ENCODE measurements at regions not wholly inside any gene's neighbourhood (a gene's known extent, or its start where the extent isn't known, plus 50 kb on each side); places are given as distances from the start of the nearest gene placed in this dataset.

DNA sequence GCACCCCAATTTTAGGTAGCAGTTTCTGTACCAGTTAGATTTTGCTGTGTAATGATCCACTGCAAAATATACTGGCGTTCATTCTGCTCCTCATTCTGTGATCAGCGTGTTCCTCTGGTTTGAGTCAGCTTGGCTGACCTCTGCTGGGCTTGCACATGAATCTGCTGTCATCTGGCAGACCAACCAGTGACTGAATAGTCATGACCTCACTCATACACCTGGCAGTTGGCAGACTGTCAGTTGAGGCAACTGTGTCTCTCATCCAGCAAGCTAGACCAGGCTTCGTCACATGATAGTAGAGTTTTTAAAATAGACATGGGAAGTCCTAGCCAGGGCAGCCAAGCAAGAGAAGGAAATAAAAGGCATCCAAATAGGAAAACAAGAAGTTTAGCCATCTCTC is 316.3 kb upstream of the LARGE1 start:
- H3K27ac Mint-ChIP-seq: no peak overlapping the region
- no peaks in the 10 kb centered on the region for H3K27me3 ChIP-seq (ENCODE audit: control insufficient read depth in 1 of 2, insufficient read depth in 2 of 2, low read length in 2 of 2)
- no peak for DNase-seq
- peaks cover 7% of the 10 kb centered on the region for H3K9me3 Mint-ChIP-seq
- H3K4me3 ChIP-seq (ENCODE audit: low read length): no peak overlapping the region
- H3K36me3 Mint-ChIP-seq (ENCODE audit: low read depth): no peaks in the 10 kb centered on the region
- intact Hi-C loops (cut with DNase I, micrococcal nuclease): no loop called here
- no peaks in the 10 kb centered on the region for H3K36me3 ChIP-seq (ENCODE audit: insufficient read depth, low read length)
- TF ChIP-seq, protein P1, sequence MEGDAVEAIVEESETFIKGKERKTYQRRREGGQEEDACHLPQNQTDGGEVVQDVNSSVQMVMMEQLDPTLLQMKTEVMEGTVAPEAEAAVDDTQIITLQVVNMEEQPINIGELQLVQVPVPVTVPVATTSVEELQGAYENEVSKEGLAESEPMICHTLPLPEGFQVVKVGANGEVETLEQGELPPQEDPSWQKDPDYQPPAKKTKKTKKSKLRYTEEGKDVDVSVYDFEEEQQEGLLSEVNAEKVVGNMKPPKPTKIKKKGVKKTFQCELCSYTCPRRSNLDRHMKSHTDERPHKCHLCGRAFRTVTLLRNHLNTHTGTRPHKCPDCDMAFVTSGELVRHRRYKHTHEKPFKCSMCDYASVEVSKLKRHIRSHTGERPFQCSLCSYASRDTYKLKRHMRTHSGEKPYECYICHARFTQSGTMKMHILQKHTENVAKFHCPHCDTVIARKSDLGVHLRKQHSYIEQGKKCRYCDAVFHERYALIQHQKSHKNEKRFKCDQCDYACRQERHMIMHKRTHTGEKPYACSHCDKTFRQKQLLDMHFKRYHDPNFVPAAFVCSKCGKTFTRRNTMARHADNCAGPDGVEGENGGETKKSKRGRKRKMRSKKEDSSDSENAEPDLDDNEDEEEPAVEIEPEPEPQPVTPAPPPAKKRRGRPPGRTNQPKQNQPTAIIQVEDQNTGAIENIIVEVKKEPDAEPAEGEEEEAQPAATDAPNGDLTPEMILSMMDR (IDR thresholded peaks at IDR 0.05): no peak
- no peaks in the 10 kb centered on the region for H3K4me1 Mint-ChIP-seq (ENCODE audit: low read depth)
- no peak for ATAC-seq (ENCODE audit: poor library complexity)
- no peaks in the 10 kb centered on the region for H3K27me3 Mint-ChIP-seq
- H3K4me3 Mint-ChIP-seq: no peak overlapping the region
- H3K9me3 ChIP-seq (ENCODE audit: control insufficient read depth in 1 of 2, insufficient read depth in 1 of 2, low read length in 2 of 2): no peaks in the 10 kb centered on the region
- POLR2A ChIA-PET: no interaction called here
- no peaks in the 10 kb centered on the region for H3K4me1 ChIP-seq (ENCODE audit: insufficient read depth, low read length)
- no peak overlapping the region for H3K27ac ChIP-seq (ENCODE audit: low read depth in 1 of 2, low read length in 2 of 2)
- CTCF ChIA-PET: no interaction called here

DNA sequence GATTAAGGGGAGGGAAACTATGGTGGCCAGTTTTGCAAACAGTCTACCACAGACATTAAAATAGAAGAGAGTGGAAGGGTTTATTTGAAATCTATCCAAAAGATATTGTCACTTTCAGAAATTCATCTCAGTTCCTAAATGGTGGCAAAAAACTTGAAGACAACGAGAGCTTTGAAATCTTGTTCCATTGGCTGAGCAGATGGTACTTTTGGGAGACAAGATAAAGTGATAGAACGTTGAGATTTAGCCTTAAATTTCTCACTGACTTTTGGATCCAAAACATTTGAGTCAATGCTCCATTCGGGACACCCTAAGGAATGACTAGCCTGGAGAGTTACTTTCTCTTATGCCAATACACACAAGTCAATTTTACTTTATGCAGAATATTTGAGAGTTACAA is 319.1 kb upstream of the LARGE1 start:
- Mint-ChIP-seq H3K4me1 (ENCODE audit: low read depth) (no peaks in the 10 kb centered on the region), H3K36me3 (ENCODE audit: low read depth) (no peaks in the 10 kb centered on the region), H3K27ac (no peak overlapping the region), H3K27me3 (no peaks in the 10 kb centered on the region), H3K9me3 (peaks cover 13% of the 10 kb centered on the region), H3K4me3 (no peak overlapping the region)
- POLR2A ChIA-PET: no interaction called here
- DNase-seq (no peak), ATAC-seq (ENCODE audit: poor library complexity) (no peak)
- Histone ChIP-seq H3K9me3 (ENCODE audit: control insufficient read depth in 1 of 2, insufficient read depth in 1 of 2, low read length in 2 of 2) (no peaks in the 10 kb centered on the region), H3K4me1 (ENCODE audit: insufficient read depth, low read length) (no peaks in the 10 kb centered on the region), H3K27me3 (ENCODE audit: control insufficient read depth in 1 of 2, insufficient read depth in 2 of 2, low read length in 2 of 2) (no peaks in the 10 kb centered on the region), H3K4me3 (ENCODE audit: low read length) (no peak overlapping the region), H3K27ac (ENCODE audit: low read depth in 1 of 2, low read length in 2 of 2) (no peak overlapping the region), H3K36me3 (ENCODE audit: insufficient read depth, low read length) (no peaks in the 10 kb centered on the region)
- TF ChIP-seq, protein P1 (IDR thresholded peaks at IDR 0.05): no peak
- intact Hi-C loops (cut with DNase I, micrococcal nuclease): no loop called here
- CTCF ChIA-PET: no interaction called here

DNA sequence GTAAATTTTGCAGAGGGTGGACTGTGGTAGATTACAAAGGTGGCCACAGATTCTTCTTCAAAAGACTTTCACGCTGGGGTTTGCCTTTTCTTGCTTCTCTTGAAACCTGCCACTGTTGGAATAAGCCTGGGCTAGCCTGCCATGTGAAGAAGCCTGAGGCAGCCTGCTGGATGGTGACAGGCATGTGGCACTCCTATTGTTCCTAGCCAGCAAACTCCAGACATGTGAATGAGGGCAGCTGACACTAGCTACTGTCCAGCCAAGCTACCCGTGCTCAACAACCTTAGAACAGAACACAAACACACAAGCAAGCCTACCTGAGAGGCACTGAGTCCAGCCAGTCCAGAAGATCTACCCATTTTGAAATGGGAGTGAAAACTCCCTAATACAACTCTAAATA is 322.7 kb upstream of the LARGE1 start:
- ATAC-seq (ENCODE audit: poor library complexity): no peak
- H3K27me3 Mint-ChIP-seq: no peaks in the 10 kb centered on the region
- TF ChIP-seq, protein P1 (IDR thresholded peaks at IDR 0.05): no peak
- H3K4me1 Mint-ChIP-seq (ENCODE audit: low read depth): no peaks in the 10 kb centered on the region
- H3K27ac Mint-ChIP-seq: no peak overlapping the region
- CTCF ChIA-PET: no interaction called here
- POLR2A ChIA-PET: no interaction called here
- no peaks in the 10 kb centered on the region for H3K36me3 Mint-ChIP-seq (ENCODE audit: low read depth)
- no peak overlapping the region for H3K4me3 Mint-ChIP-seq
- Histone ChIP-seq H3K9me3 (ENCODE audit: control insufficient read depth in 1 of 2, insufficient read depth in 1 of 2, low read length in 2 of 2) (no peaks in the 10 kb centered on the region), H3K4me1 (ENCODE audit: insufficient read depth, low read length) (no peaks in the 10 kb centered on the region), H3K4me3 (ENCODE audit: low read length) (no peak overlapping the region), H3K27ac (ENCODE audit: low read depth in 1 of 2, low read length in 2 of 2) (no peak overlapping the region), H3K36me3 (ENCODE audit: insufficient read depth, low read length) (no peaks in the 10 kb centered on the region), H3K27me3 (ENCODE audit: control insufficient read depth in 1 of 2, insufficient read depth in 2 of 2, low read length in 2 of 2) (no peaks in the 10 kb centered on the region)
- DNase-seq: no peak
- H3K9me3 Mint-ChIP-seq: peaks cover 15% of the 10 kb centered on the region
- intact Hi-C loops (cut with DNase I, micrococcal nuclease): no loop called here
